ENCODE measurements at regions not wholly inside any gene's neighbourhood (a gene's known extent, or its start where the extent isn't known, plus 50 kb on each side); places are given as distances from the start of the nearest gene placed in this dataset.

DNA sequence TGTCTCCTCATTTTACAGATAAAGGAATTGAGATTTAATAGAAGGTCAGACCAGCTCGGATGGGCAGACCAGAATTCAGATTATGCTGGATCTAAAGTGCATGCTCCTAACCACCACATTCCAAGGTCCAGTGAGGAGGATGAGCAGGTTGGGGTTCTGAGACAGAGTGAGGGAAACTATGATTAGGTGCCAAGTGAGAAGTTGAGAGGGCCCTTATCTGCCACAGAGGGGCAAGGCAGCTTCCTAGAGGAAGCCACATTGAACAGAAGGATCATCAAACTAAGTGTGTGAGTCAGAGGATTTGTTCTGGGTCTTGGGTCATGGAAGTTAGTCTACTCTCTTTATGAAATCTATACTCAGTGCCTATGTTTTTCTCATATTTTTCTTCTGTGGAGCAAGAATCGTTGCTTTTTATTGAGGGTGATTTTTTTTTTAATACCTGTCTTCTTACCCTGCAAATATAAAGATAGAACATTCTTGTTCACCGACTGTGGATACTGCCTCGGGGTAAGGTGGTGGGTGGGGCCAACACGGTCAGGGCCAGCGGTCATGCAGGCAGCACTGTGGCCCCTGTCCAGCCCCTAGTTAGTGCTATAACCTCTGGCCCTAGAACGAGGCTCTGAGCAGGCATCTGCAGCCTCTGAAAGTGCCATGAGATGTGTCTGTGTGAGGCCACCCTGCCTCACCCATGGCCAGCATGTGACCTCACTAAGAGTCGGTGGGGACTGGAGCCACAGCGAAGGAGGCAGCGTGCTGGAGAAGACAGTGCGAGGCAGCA lies 55.6 kb upstream of the PTHLH start:
- TF ChIP-seq, protein P1, sequence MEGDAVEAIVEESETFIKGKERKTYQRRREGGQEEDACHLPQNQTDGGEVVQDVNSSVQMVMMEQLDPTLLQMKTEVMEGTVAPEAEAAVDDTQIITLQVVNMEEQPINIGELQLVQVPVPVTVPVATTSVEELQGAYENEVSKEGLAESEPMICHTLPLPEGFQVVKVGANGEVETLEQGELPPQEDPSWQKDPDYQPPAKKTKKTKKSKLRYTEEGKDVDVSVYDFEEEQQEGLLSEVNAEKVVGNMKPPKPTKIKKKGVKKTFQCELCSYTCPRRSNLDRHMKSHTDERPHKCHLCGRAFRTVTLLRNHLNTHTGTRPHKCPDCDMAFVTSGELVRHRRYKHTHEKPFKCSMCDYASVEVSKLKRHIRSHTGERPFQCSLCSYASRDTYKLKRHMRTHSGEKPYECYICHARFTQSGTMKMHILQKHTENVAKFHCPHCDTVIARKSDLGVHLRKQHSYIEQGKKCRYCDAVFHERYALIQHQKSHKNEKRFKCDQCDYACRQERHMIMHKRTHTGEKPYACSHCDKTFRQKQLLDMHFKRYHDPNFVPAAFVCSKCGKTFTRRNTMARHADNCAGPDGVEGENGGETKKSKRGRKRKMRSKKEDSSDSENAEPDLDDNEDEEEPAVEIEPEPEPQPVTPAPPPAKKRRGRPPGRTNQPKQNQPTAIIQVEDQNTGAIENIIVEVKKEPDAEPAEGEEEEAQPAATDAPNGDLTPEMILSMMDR (IDR thresholded peaks at IDR 0.05): no peak
- intact Hi-C loops (cut with DNase I, micrococcal nuclease): no loop called here
- ATAC-seq: no peak

DNA sequence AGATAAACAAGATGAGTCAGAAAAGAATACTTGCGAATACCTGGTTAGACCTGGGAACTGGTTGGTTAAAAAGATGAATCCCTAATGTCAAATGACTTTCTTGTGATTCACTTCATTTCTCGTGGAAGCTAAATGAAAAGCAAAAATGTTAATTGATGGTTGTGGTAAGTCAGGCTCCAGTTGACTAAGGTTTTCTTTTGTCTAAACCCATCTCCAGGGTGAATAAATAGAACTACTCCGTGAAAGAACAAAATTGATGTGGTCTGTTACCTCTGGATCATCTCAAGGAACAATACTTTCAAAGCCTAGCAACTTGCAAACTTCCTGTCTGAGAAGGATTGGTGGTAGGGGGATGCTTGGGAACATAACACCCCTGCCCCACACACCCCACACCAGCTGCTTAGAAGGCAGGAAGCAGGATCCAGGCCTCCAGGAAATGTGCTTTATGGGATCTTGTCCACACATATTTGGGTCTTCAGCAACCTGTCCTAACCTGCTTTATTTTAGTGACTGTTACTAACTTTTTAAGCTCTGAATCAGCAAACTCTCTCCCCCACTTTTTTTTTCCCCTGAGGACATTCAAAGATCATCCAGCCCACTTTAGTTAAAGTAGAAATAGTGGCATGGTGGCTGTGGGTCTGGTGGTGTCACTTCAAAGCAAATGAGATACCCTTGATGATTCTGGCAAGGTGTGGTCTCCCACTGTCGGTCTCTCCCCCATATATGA lies 60.4 kb upstream of the PTHLH start:
- Histone ChIP-seq H3K9me3 (no peaks in the 10 kb centered on the region), H3K36me3 (ENCODE audit: low read depth) (no peaks in the 10 kb centered on the region), H3K4me1 (ENCODE audit: low read depth) (no peaks in the 10 kb centered on the region), H3K4me3 (no peak overlapping the region)
- intact Hi-C loops (cut with DNase I, micrococcal nuclease): no loop called here
- no peak for DNase-seq
- TF ChIP-seq, protein P1 (IDR thresholded peaks at IDR 0.05): no peak
- no peak for ATAC-seq

More for the DNA sequence above, 55.6 kb upstream of the PTHLH start:
- Histone ChIP-seq H3K4me3 (no peak overlapping the region), H3K36me3 (ENCODE audit: low read depth) (no peaks in the 10 kb centered on the region), H3K4me1 (ENCODE audit: low read depth) (no peaks in the 10 kb centered on the region), H3K9me3 (no peaks in the 10 kb centered on the region)
- DNase-seq: no peak

DNA sequence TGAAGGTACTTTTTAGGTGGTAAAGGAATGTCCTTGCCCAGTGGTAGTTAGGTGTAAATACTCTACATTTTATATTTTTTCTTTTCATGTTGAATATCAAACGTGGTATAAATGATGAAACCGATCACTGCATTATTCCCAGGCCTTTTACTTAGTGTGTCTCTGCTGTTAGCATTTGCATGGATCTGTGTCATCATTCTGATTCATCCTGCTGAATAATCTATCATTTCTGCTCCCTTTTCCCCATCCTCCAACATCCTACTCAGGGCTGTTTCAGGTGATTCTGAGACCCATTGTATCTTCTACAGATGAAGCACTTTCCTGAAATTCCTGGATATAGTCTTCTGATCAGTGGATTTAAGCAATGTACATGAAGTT lies 61.0 kb upstream of the PTHLH start:
- DNase-seq (no peak), ATAC-seq (no peak)
- intact Hi-C loops (cut with DNase I, micrococcal nuclease): no loop called here
- H3K9me3 ChIP-seq: no peaks in the 10 kb centered on the region
- TF ChIP-seq, protein P1 (IDR thresholded peaks at IDR 0.05): no peak
- H3K4me3 ChIP-seq: no peak overlapping the region
- H3K36me3 ChIP-seq (ENCODE audit: low read depth): no peaks in the 10 kb centered on the region
- H3K4me1 ChIP-seq (ENCODE audit: low read depth): no peaks in the 10 kb centered on the region

DNA sequence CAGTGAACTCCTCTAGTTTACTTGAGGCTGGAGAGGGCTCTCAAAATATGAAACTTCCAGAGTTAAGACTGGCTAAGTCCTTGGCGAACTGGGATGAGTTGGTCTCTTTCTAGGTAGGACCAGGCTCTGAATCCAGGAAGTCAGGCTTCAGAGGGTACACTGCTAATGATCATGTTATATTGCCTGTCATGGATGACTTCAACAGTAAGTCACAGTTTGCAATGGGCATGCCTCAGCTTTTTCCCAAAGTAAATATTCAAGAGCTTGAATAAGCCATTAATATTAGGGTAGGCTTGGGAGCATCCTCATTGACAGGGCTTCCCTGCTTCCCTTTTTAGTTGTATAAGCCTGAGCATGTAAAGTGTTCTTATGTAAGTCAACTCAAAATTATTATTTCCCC lies 61.7 kb upstream of the PTHLH start:
- ATAC-seq (no peak), DNase-seq (no peak)
- Histone ChIP-seq H3K4me3 (no peak overlapping the region), H3K36me3 (ENCODE audit: low read depth) (no peaks in the 10 kb centered on the region), H3K9me3 (no peaks in the 10 kb centered on the region), H3K4me1 (ENCODE audit: low read depth) (no peaks in the 10 kb centered on the region)
- TF ChIP-seq, protein P1 (IDR thresholded peaks at IDR 0.05): no peak
- intact Hi-C loops (cut with DNase I, micrococcal nuclease): no loop called here

DNA sequence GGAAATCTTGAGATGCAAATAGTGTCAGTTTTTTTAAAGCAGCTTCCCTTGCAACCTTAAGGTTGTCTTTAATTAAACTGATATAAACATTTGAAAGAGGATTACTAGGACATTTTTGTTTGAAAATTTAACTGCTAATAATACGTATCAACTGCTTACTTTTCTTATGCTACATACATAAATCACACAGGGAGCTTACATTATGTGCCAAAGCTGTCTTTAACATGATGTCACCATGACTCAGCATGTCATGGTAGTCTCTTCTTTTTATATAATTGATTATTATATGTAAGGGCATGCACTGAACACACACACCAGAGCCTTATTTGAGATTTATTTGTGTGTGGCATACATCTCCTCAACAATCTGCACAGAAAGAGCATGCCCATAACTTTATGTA lies 63.0 kb upstream of the PTHLH start:
- intact Hi-C loops (cut with DNase I, micrococcal nuclease): no loop called here
- DNase-seq (no peak), ATAC-seq (no peak)
- H3K4me1 ChIP-seq (ENCODE audit: low read depth): no peaks in the 10 kb centered on the region
- no peaks in the 10 kb centered on the region for H3K36me3 ChIP-seq (ENCODE audit: low read depth)
- no peak overlapping the region for H3K4me3 ChIP-seq
- H3K9me3 ChIP-seq: no peaks in the 10 kb centered on the region
- TF ChIP-seq, protein P1 (IDR thresholded peaks at IDR 0.05): no peak
